GM12878 (cell line): ENCODE measurements at regions not wholly inside any gene's neighbourhood (a gene's known extent, or its start where the extent isn't known, plus 50 kb on each side); places are given as distances from the start of the nearest gene placed in this dataset.

ENCODE experiments used
- ATAC-seq: fragments of 200-7000 bp; cut with Tn5 transposase; 3 replicates; pipeline ENCODE4 v1.9.1; 2020; ENCODE audit warnings: mild to moderate bottlenecking, moderate library complexity
- BruUV-seq: library from RNA; stranded (reverse); fragments of 400-500 nt; replicated peaks from 2 replicates; lab custom pipeline; 2021; lab: Mats Ljungman, UMichigan
- CTCF ChIA-PET: fragments of 300-600 bp; sonication (Branson Sonifier 250); formaldehyde crosslinking; extraction: SDS; loops from one replicate; lab custom pipeline; 2021; ENCODE audit warnings: inconsistent platforms; lab: Yijun Ruan, JAX
- POLR2A ChIA-PET: fragments of 350-600 bp; formaldehyde crosslinking; extraction: SDS; loops from one replicate; lab custom pipeline; 2021; ENCODE audit warnings: inconsistent platforms; lab: Charles Lee
- RAD21 ChIA-PET: fragments of 300-600 bp; sonication (Branson Sonifier 250); formaldehyde crosslinking; loops from one replicate; lab custom pipeline; 2023; ENCODE audit warnings: antibody characterized with exemption; ENCODE audit not compliant: unreplicated experiment; lab: Charles Lee
- SMC1A ChIA-PET: fragments of 300-600 bp; sonication (Branson Sonifier 250); formaldehyde crosslinking; loops from one replicate; lab custom pipeline; 2023; ENCODE audit not compliant: unreplicated experiment, uncharacterized antibody; lab: Charles Lee
- DNase-seq: peaks from one replicate; pipeline ENCODE4 v3.0.0-alpha.2; 2011; ENCODE audit warnings: low read depth, low spot score
- FAIRE-seq: peaks from 3 replicates; lab custom pipeline; 2011; peaks lifted over from hg19 to GRCh38; lab: Jason Lieb, UNC
- H2AFZ ChIP-seq: 2 replicates; pipeline ENCODE4 v1.6.0; 2011; ENCODE audit warnings: low read depth, low read length, control low read depth; ENCODE audit not compliant: control insufficient read depth
- H3K27ac ChIP-seq: 2 replicates; pipeline ENCODE4 v1.5.1; 2011; ENCODE audit warnings: control low read depth; ENCODE audit not compliant: control insufficient read depth, insufficient read depth
- H3K27me3 ChIP-seq, 2 experiments: replicated peaks in 1 of 2; 2 replicates each; pipeline versions ENCODE4 v1.6.0 to v1.6.1; 2011; ENCODE audit warnings: low read length in 1 of 2; ENCODE audit not compliant: control insufficient read depth in 2 of 2, insufficient read depth in 2 of 2
- H3K36me3 ChIP-seq, 2 experiments: 2 replicates each; pipeline ENCODE4 v1.5.1; 2011; ENCODE audit warnings: low read length in 1 of 2; ENCODE audit not compliant: control insufficient read depth in 2 of 2, insufficient read depth in 2 of 2
- H3K4me1 ChIP-seq: 2 replicates; pipeline ENCODE4 v1.6.1; 2011; ENCODE audit warnings: mild to moderate bottlenecking, low read length, moderate library complexity, mixed read lengths; ENCODE audit not compliant: control insufficient read depth, insufficient read depth
- H3K4me2 ChIP-seq: 2 replicates; pipeline ENCODE4 v1.6.0; 2011; ENCODE audit warnings: control low read depth; ENCODE audit not compliant: control insufficient read depth, insufficient read depth
- H3K4me3 ChIP-seq: fragments of 200-600 bp; sonication (generic); 2 replicates; pipeline ENCODE4 v1.5.1; 2016
- H3K79me2 ChIP-seq: 2 replicates; pipeline ENCODE4 v1.6.0; 2011; ENCODE audit warnings: low read length; ENCODE audit not compliant: control insufficient read depth, insufficient read depth
- H3K9ac ChIP-seq: 2 replicates; pipeline ENCODE4 v1.8.0; 2011; ENCODE audit warnings: low read length, control low read depth, mixed read lengths; ENCODE audit not compliant: control insufficient read depth, insufficient read depth
- H3K9me3 ChIP-seq: replicated peaks from 3 replicates; pipeline ENCODE4 v1.5.1; 2011; ENCODE audit warnings: mild to moderate bottlenecking, low read length; ENCODE audit not compliant: control insufficient read depth, insufficient read depth
- H4K20me1 ChIP-seq: 2 replicates; pipeline ENCODE4 v1.6.0; 2011; ENCODE audit not compliant: control insufficient read depth, insufficient read depth
- BCL11A ChIP-seq: IDR thresholded peaks from 2 replicates; pipeline ENCODE4 v1.6.1; 2011; ENCODE audit warnings: low read depth, low read length
- BCLAF1 ChIP-seq: fragments of 450-650 bp; IDR thresholded peaks from 2 replicates; pipeline ENCODE4 v1.6.1; 2017; ENCODE audit warnings: antibody characterized with exemption, mild to moderate bottlenecking, moderate library complexity
- CBX5 ChIP-seq: sonication (generic); IDR thresholded peaks from 2 replicates; pipeline ENCODE4 v1.6.1; 2016; ENCODE audit warnings: low read depth, moderate library complexity, mild to moderate bottlenecking, inconsistent platforms
- CHD1 ChIP-seq: IDR thresholded peaks from 2 replicates; pipeline ENCODE4 v1.6.1; 2012; ENCODE audit warnings: low read depth, low read length, improper control_type of control experiment
- CHD2 ChIP-seq: IDR thresholded peaks from 2 replicates; pipeline ENCODE4 v1.6.1; 2011; ENCODE audit warnings: low read depth, low read length, improper control_type of control experiment, borderline replicate concordance
- CREM ChIP-seq: IDR thresholded peaks from 2 replicates; pipeline ENCODE4 v1.6.1; 2014; ENCODE audit warnings: antibody characterized with exemption, low read depth
- E2F4 ChIP-seq: IDR thresholded peaks from 2 replicates; pipeline ENCODE4 v1.6.1; 2012; ENCODE audit warnings: low read depth, low read length, improper control_type of control experiment
- HCFC1 ChIP-seq: fragments of 150-350 bp; IDR thresholded peaks from 2 replicates; pipeline ENCODE4 v1.6.1; 2014; ENCODE audit warnings: low read length
- MXI1 ChIP-seq: fragments of 150-350 bp; IDR thresholded peaks from 2 replicates; pipeline ENCODE4 v1.6.1; 2011; ENCODE audit warnings: low read depth, mild to moderate bottlenecking, inconsistent platforms, low read length, improper control_type of control experiment
- NFYB ChIP-seq: IDR thresholded peaks from 2 replicates; pipeline ENCODE4 v1.6.1; 2011; ENCODE audit warnings: low read depth, mild to moderate bottlenecking, low read length, improper control_type of control experiment, moderate library complexity; ENCODE audit not compliant: insufficient read depth
- PAX5 ChIP-seq: IDR thresholded peaks from 2 replicates; pipeline ENCODE4 v1.6.1; 2011; ENCODE audit warnings: low read depth, low read length, borderline replicate concordance
- RAD21 ChIP-seq: IDR thresholded peaks from 2 replicates; pipeline ENCODE4 v1.6.1; 2011; ENCODE audit warnings: mild to moderate bottlenecking, low read depth, low read length, moderate library complexity; ENCODE audit not compliant: insufficient read depth
- RUNX3 ChIP-seq: IDR thresholded peaks from 2 replicates; pipeline ENCODE4 v1.6.1; 2012; ENCODE audit warnings: low read length, inconsistent platforms
- SMAD5 ChIP-seq: IDR thresholded peaks from 2 replicates; pipeline ENCODE4 v1.6.1; 2016; ENCODE audit warnings: antibody characterized with exemption, low read depth
- SP1 ChIP-seq: IDR thresholded peaks from one replicate; pipeline ENCODE4 v1.6.1; 2011; ENCODE audit warnings: low read depth, low read length
- TCF3 ChIP-seq: IDR thresholded peaks from 2 replicates; pipeline ENCODE4 v1.6.1; 2012; ENCODE audit warnings: low read depth, mild to moderate bottlenecking, low read length, borderline replicate concordance; ENCODE audit not compliant: insufficient read depth
- USF1 ChIP-seq: IDR thresholded peaks from 2 replicates; pipeline ENCODE4 v1.6.1; 2011; ENCODE audit warnings: borderline replicate concordance, low read depth, mild to moderate bottlenecking, moderate library complexity, mixed read lengths, low read length; ENCODE audit not compliant: insufficient read depth; ENCODE audit errors: extremely low read length
- ZBTB11 ChIP-seq: fragments of 450-650 bp; formaldehyde crosslinking; IDR thresholded peaks from 2 replicates; pipeline ENCODE4 v1.5.0; 2022; ENCODE audit warnings: mild to moderate bottlenecking, missing genetic modification characterization
- ZNF207 ChIP-seq: fragments of 450-650 bp; IDR thresholded peaks from 2 replicates; pipeline ENCODE4 v1.6.1; 2014; ENCODE audit warnings: antibody characterized with exemption, mild to moderate bottlenecking, borderline replicate concordance
- WGBS: methylation state at CpG from one replicate; pipeline ENCODE4 v1.1.6; 2016; ENCODE audit warnings: low lambda C conversion rate; ENCODE audit not compliant: insufficient replicate concordance, insufficient coverage; ENCODE audit errors: missing lambda C conversion rate; 5-methylcytosine and 5-hydroxymethylcytosine counted together
- in situ Hi-C: fragments of 300-500 bp; cut with MboI; formaldehyde crosslinking; loops from 9 replicates; pipeline ENCODE4 v1.14.3; 2018; ENCODE audit warnings: mixed read lengths
- intact Hi-C: fragments of 100-400 bp; cut with micrococcal nuclease; formaldehyde crosslinking; loops from one replicate; pipeline ENCODE4 v1.14.2; 2022; ENCODE audit not compliant: unreplicated experiment

- POLR2A ChIA-PET = no interaction called here
- TF ChIP-seq CHD2 = no peak
- no peak for TF ChIP-seq HCFC1
- TF ChIP-seq TCF3 = no peak
- no peak for TF ChIP-seq SMAD5
- TF ChIP-seq ZBTB11 (CRISPR knock-in tag) = no peak
- no peak for TF ChIP-seq BCL11A
- no peak for TF ChIP-seq CREM
- no peak for TF ChIP-seq CBX5
- no peak for TF ChIP-seq RUNX3
- no peak for TF ChIP-seq NFYB
- no peak for TF ChIP-seq RAD21
- TF ChIP-seq PAX5 = no peak
- TF ChIP-seq USF1 = no peak
- no peak for TF ChIP-seq MXI1
- TF ChIP-seq SP1 = no peak
- no peak for TF ChIP-seq ZNF207
- no peak for TF ChIP-seq E2F4
- no peak for TF ChIP-seq BCLAF1
- TF ChIP-seq CHD1 = no peak
- SMC1A ChIA-PET = no interaction called here
- CTCF ChIA-PET = no interaction called here
- Histone ChIP-seq H3K27me3 (no peaks in the 10 kb centered on the region), H3K79me2 (no peaks in the 10 kb centered on the region), H3K36me3 (no peaks in the 10 kb centered on the region), H3K4me1 (no peaks in the 10 kb centered on the region), H4K20me1 (no peaks in the 10 kb centered on the region), H3K9ac (no peak overlapping the region), H2AFZ (no peak overlapping the region), H3K27ac (no peak overlapping the region), H3K4me3 (no peak overlapping the region), H3K4me2 (no peak overlapping the region), H3K9me3 (no peaks in the 10 kb centered on the region)
- WGBS = 36% methylated on average over 4 of the region's 4 CpGs
- no peak for DNase-seq
- no peak for ATAC-seq
- RAD21 ChIA-PET = no interaction called here
- in situ Hi-C loops (no loop called here), intact Hi-C loops (no loop called here)
- no TSS peak for BruUV-seq
- FAIRE-seq = peak; percentile 7
Measured at GRCh38 chr10:7056216-7056615, 354.6 kb downstream of the SFMBT2 start.
